HG03097 (cell line): ENCODE measurements at regions not wholly inside any gene's neighbourhood (a gene's known extent, or its start where the extent isn't known, plus 50 kb on each side); places are given as distances from the start of the nearest gene placed in this dataset.
"Not testable (repeated sequence)": the region's sequence is repeated elsewhere in the genome, so short reads cannot be mapped to it uniquely, and the experiment has no call there.

Source experiments
- ATAC-seq: cut with Tn5 transposase; IDR thresholded peaks from one replicate; pipeline ENCODE4 v1.9.1; 2021; ENCODE audit not compliant: unreplicated experiment, low FRiP score

- ATAC-seq, result not testable (repeated sequence)
Measured at GRCh38 chr20:26373066-26373465, 676.4 kb upstream of the ZNF337 start.

- ATAC-seq, result no peak
Measured at GRCh38 chr20:26354511-26354910, 657.9 kb upstream of the ZNF337 start.

GRCh38 chr20:26347396-26347795 lies 650.7 kb upstream of the ZNF337 start:
- ATAC-seq, result no peak

- ATAC-seq, result not testable (repeated sequence)
Measured at GRCh38 chr20:26340460-26341065, 643.9 kb upstream of the ZNF337 start.

- ATAC-seq, result no peak
Measured at GRCh38 chr20:26324177-26324576, 627.5 kb upstream of the ZNF337 start.

GRCh38 chr20:26315054-26315453 lies 618.4 kb upstream of the ZNF337 start:
- ATAC-seq, result no peak

- ATAC-seq, result not testable (repeated sequence)
Measured at GRCh38 chr20:26309720-26310119, 613.1 kb upstream of the ZNF337 start.

GRCh38 chr20:26308961-26309360 lies 612.3 kb upstream of the ZNF337 start:
- ATAC-seq, result no peak

- no peak for ATAC-seq
Measured at GRCh38 chr20:26295006-26295405, 598.4 kb upstream of the ZNF337 start.

- not testable (repeated sequence) for ATAC-seq
Measured at GRCh38 chr20:26288379-26289061, 591.9 kb upstream of the ZNF337 start.

GRCh38 chr20:26279238-26279637 lies 582.6 kb upstream of the ZNF337 start:
- no peak for ATAC-seq

- ATAC-seq, result no peak
Measured at GRCh38 chr20:26277339-26277738, 580.7 kb upstream of the ZNF337 start.

GRCh38 chr20:26276554-26277210 lies 580.0 kb upstream of the ZNF337 start:
- no peak for ATAC-seq

GRCh38 chr20:26268762-26269161 lies 572.1 kb upstream of the ZNF337 start:
- ATAC-seq, result not testable (repeated sequence)

GRCh38 chr20:26260925-26261324 lies 564.3 kb upstream of the ZNF337 start:
- not testable (repeated sequence) for ATAC-seq

- not testable (repeated sequence) for ATAC-seq
Measured at GRCh38 chr20:26252311-26252975, 555.8 kb upstream of the ZNF337 start.

GRCh38 chr20:26251376-26251775 lies 554.7 kb upstream of the ZNF337 start:
- not testable (repeated sequence) for ATAC-seq

GRCh38 chr20:26250249-26251114 lies 553.8 kb upstream of the ZNF337 start:
- ATAC-seq, result not testable (repeated sequence)

GRCh38 chr20:26243731-26244130 lies 547.1 kb upstream of the ZNF337 start:
- no peak for ATAC-seq

- not testable (repeated sequence) for ATAC-seq
Measured at GRCh38 chr20:26220609-26221008, 524.0 kb upstream of the ZNF337 start.
